ENCODE measurements at regions not wholly inside any gene's neighbourhood (a gene's known extent, or its start where the extent isn't known, plus 50 kb on each side); places are given as distances from the start of the nearest gene placed in this dataset.
A peak's percentile ranks its signal among the peaks of the same experiment; 100 is the strongest.
"Not testable (repeated sequence)": the region's sequence is repeated elsewhere in the genome, so short reads cannot be mapped to it uniquely, and the experiment has no call there.

GRCh38 chr10:34938399-34938670 lies 123.2 kb upstream of the PARD3 start:
- CTCF ChIA-PET (ENCODE audit: unreplicated experiment): no interaction called here
- Histone ChIP-seq H4K20me1 (ENCODE audit: insufficient read depth, low read length) (no peaks in the 10 kb centered on the region), H3K4me3 (ENCODE audit: low read depth, low read length, poor library complexity, severe bottlenecking) (no peak overlapping the region), H2AFZ (ENCODE audit: low read length) (no peak overlapping the region), H3K4me1 (ENCODE audit: insufficient read depth, low read length, poor library complexity, severe bottlenecking) (no peaks in the 10 kb centered on the region), H3K9me2 (ENCODE audit: insufficient read depth, low read length) (no peaks in the 10 kb centered on the region), H3K9me3 (ENCODE audit: low read length) (no peaks in the 10 kb centered on the region), H3K79me2 (ENCODE audit: insufficient read depth, low read depth, low read length) (no peaks in the 10 kb centered on the region), H3K36me3 (ENCODE audit: insufficient read depth, low read length) (no peaks in the 10 kb centered on the region), H3K4me2 (ENCODE audit: low read length) (no peak overlapping the region), H3K27ac (ENCODE audit: low read depth, low read length, poor library complexity, severe bottlenecking) (no peak overlapping the region)
- TF ChIP-seq, protein P1, sequence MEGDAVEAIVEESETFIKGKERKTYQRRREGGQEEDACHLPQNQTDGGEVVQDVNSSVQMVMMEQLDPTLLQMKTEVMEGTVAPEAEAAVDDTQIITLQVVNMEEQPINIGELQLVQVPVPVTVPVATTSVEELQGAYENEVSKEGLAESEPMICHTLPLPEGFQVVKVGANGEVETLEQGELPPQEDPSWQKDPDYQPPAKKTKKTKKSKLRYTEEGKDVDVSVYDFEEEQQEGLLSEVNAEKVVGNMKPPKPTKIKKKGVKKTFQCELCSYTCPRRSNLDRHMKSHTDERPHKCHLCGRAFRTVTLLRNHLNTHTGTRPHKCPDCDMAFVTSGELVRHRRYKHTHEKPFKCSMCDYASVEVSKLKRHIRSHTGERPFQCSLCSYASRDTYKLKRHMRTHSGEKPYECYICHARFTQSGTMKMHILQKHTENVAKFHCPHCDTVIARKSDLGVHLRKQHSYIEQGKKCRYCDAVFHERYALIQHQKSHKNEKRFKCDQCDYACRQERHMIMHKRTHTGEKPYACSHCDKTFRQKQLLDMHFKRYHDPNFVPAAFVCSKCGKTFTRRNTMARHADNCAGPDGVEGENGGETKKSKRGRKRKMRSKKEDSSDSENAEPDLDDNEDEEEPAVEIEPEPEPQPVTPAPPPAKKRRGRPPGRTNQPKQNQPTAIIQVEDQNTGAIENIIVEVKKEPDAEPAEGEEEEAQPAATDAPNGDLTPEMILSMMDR (conservative IDR thresholded peaks at IDR 0.05; ENCODE audit: low read length): no peak
- no peak for TF ChIP-seq EZH2phosphoT487 (IDR thresholded peaks at IDR 0.05; ENCODE audit: borderline replicate concordance, low read depth, low read length)
- POLR2A ChIA-PET: no interaction called here
- no peak for DNase-seq (ENCODE audit: low spot score)
- intact Hi-C loops (cut with micrococcal nuclease; ENCODE audit: unreplicated experiment): no loop called here
- no TSS peak for BruUV-seq (replicated peaks)

- H3K4me1 ChIP-seq (ENCODE audit: insufficient read depth, low read length, poor library complexity, severe bottlenecking); BruUV-seq (replicated peaks); H4K20me1 ChIP-seq (ENCODE audit: insufficient read depth, low read length); CTCF ChIA-PET (ENCODE audit: unreplicated experiment); DNase-seq (ENCODE audit: low spot score); H3K9me3 ChIP-seq (ENCODE audit: low read length); H3K79me2 ChIP-seq (ENCODE audit: insufficient read depth, low read depth, low read length); H3K4me2 ChIP-seq (ENCODE audit: low read length); H3K27ac ChIP-seq (ENCODE audit: low read depth, low read length, poor library complexity, severe bottlenecking); H3K9me2 ChIP-seq (ENCODE audit: insufficient read depth, low read length); H3K4me3 ChIP-seq (ENCODE audit: low read depth, low read length, poor library complexity, severe bottlenecking); H2AFZ ChIP-seq (ENCODE audit: low read length); H3K36me3 ChIP-seq (ENCODE audit: insufficient read depth, low read length); intact Hi-C loops (cut with micrococcal nuclease; ENCODE audit: unreplicated experiment): not testable (repeated sequence)
- POLR2A ChIA-PET: interaction anchor here (0.6 kb wide), 2 partner anchors 149 to 636 kb away, joined by 3 to 4 read pairs; no protein-coding TSS in a partner anchor
- TF ChIP-seq, protein P1 (conservative IDR thresholded peaks at IDR 0.05; ENCODE audit: low read length): peak; percentile 56
These were observed 122.7 kb upstream of the PARD3 start for GRCh38 chr10:34937643-34938398.

DNA sequence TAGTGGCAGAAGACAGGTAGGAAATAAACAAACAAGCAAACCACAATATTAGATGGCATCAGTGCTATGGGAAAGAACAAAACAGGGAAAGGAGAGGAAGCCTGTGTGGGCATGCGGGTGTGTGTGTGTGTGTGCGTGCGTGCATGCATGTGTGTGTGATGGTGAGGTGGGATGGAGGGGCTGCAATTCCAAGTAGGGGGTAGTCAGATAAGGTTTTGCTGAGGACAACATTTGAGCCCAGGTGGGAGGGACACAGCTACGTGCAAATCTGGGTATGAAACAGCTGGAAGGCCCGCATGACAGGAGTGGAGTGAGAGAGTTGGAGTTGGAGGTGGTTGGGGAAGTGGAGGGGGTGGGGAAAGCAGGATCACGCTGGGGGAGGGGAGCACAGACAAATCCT lies 121.0 kb upstream of the PARD3 start:
- no peak for DNase-seq (ENCODE audit: low spot score)
- Histone ChIP-seq H3K27ac (ENCODE audit: low read depth, low read length, poor library complexity, severe bottlenecking) (no peak overlapping the region), H3K9me2 (ENCODE audit: insufficient read depth, low read length) (no peaks in the 10 kb centered on the region), H3K36me3 (ENCODE audit: insufficient read depth, low read length) (no peaks in the 10 kb centered on the region), H3K4me3 (ENCODE audit: low read depth, low read length, poor library complexity, severe bottlenecking) (no peak overlapping the region), H4K20me1 (ENCODE audit: insufficient read depth, low read length) (no peaks in the 10 kb centered on the region), H3K79me2 (ENCODE audit: insufficient read depth, low read depth, low read length) (no peaks in the 10 kb centered on the region), H3K4me1 (ENCODE audit: insufficient read depth, low read length, poor library complexity, severe bottlenecking) (no peaks in the 10 kb centered on the region), H2AFZ (ENCODE audit: low read length) (no peak overlapping the region), H3K9me3 (ENCODE audit: low read length) (no peaks in the 10 kb centered on the region), H3K4me2 (ENCODE audit: low read length) (no peak overlapping the region)
- BruUV-seq (replicated peaks): no TSS peak
- intact Hi-C loops (cut with micrococcal nuclease; ENCODE audit: unreplicated experiment): no loop called here
- POLR2A ChIA-PET: no interaction called here
- CTCF ChIA-PET (ENCODE audit: unreplicated experiment): no interaction called here
- TF ChIP-seq EZH2phosphoT487 (IDR thresholded peaks at IDR 0.05; ENCODE audit: borderline replicate concordance, low read depth, low read length): no peak
- TF ChIP-seq, protein P1 (conservative IDR thresholded peaks at IDR 0.05; ENCODE audit: low read length): no peak
